Hepatocyte (in vitro differentiated cells): ENCODE measurements at regions not wholly inside any gene's neighbourhood (a gene's known extent, or its start where the extent isn't known, plus 50 kb on each side); places are given as distances from the start of the nearest gene placed in this dataset.
A peak's percentile ranks its signal among the peaks of the same experiment; 100 is the strongest.

ENCODE experiments used
- DNase-seq: peaks from one replicate; pipeline ENCODE4 v3.0.0-alpha.2; 2016; ENCODE audit warnings: low spot score
- H2AFZ ChIP-seq: fragments of 200-600 bp; sonication (generic); 2 replicates; pipeline ENCODE4 v1.6.0; 2016; ENCODE audit warnings: antibody characterized with exemption, mild to moderate bottlenecking
- H3K27ac ChIP-seq: fragments of 200-600 bp; sonication (generic); 2 replicates; pipeline ENCODE4 v1.5.1; 2016; ENCODE audit warnings: mild to moderate bottlenecking
- H3K27me3 ChIP-seq: fragments of 200-600 bp; sonication (generic); 2 replicates; pipeline ENCODE4 v1.6.1; 2016
- H3K36me3 ChIP-seq: fragments of 200-600 bp; sonication (generic); replicated peaks from 2 replicates; pipeline ENCODE4 v1.5.1; 2016; ENCODE audit warnings: low read depth; ENCODE audit not compliant: insufficient read depth
- H3K4me1 ChIP-seq: fragments of 200-600 bp; sonication (generic); 2 replicates; pipeline ENCODE4 v1.5.1; 2016; ENCODE audit warnings: mild to moderate bottlenecking, moderate library complexity; ENCODE audit not compliant: insufficient read depth
- H3K4me2 ChIP-seq: fragments of 200-600 bp; sonication (generic); 2 replicates; pipeline ENCODE4 v1.6.0; 2016
- H3K4me3 ChIP-seq: fragments of 200-600 bp; sonication (generic); 2 replicates; pipeline ENCODE4 v1.5.1; 2016; ENCODE audit warnings: mild to moderate bottlenecking
- H3K79me2 ChIP-seq: fragments of 200-600 bp; sonication (generic); 2 replicates; pipeline ENCODE4 v1.6.0; 2017; ENCODE audit warnings: mild to moderate bottlenecking
- H3K9me2 ChIP-seq: fragments of 200-600 bp; sonication (generic); replicated peaks from 2 replicates; pipeline ENCODE4 v1.6.0; 2017; ENCODE audit warnings: mild to moderate bottlenecking; ENCODE audit not compliant: insufficient read depth
- H3K9me3 ChIP-seq: fragments of 200-600 bp; sonication (generic); 2 replicates; pipeline ENCODE4 v1.5.1; 2016; ENCODE audit warnings: low read depth, mild to moderate bottlenecking
- H4K20me1 ChIP-seq: fragments of 200-600 bp; sonication (generic); 2 replicates; pipeline ENCODE4 v1.6.0; 2016; ENCODE audit warnings: mild to moderate bottlenecking; ENCODE audit not compliant: insufficient read depth, poor library complexity, severe bottlenecking
- CTCF ChIP-seq: fragments of 200-600 bp; sonication (generic); IDR thresholded peaks from 2 replicates; pipeline ENCODE4 v1.5.1; 2016; ENCODE audit warnings: antibody characterized with exemption, mild to moderate bottlenecking; ENCODE audit not compliant: poor library complexity
- EZH2 ChIP-seq: fragments of 200-600 bp; sonication (generic); IDR thresholded peaks from 2 replicates; pipeline ENCODE4 v1.6.1; 2016; ENCODE audit warnings: antibody characterized with exemption, mild to moderate bottlenecking, borderline replicate concordance
- EZH2phosphoT487 ChIP-seq: fragments of 200-600 bp; sonication (generic); IDR thresholded peaks from one replicate; pipeline ENCODE4 v1.6.1; 2018; ENCODE audit warnings: antibody characterized with exemption, mild to moderate bottlenecking, low read depth, moderate library complexity; ENCODE audit not compliant: unreplicated experiment, severe bottlenecking
- WGBS: methylation state at CpG from one replicate; pipeline ENCODE4 v1.1.6; 2016; ENCODE audit warnings: low lambda C conversion rate; ENCODE audit errors: missing lambda C conversion rate; 5-methylcytosine and 5-hydroxymethylcytosine counted together

- no peak for TF ChIP-seq EZH2
- no peak for TF ChIP-seq EZH2phosphoT487
- no peak for TF ChIP-seq CTCF
- no peaks in the 10 kb centered on the region for H4K20me1 ChIP-seq
- no peaks in the 10 kb centered on the region for H3K9me3 ChIP-seq
Observed at GRCh38 chr1:55512466-55512865, 297.3 kb upstream of the USP24 start.

GRCh38 chr1:55507578-55507931 is 292.4 kb upstream of the USP24 start:
- no peak overlapping the region for H2AFZ ChIP-seq
- H3K4me3 ChIP-seq, result no peak overlapping the region
- peak overlapping the region; percentile 24 for H3K27ac ChIP-seq
- WGBS, result 86% methylated on average over 2 of the region's 2 CpGs
- no peaks in the 10 kb centered on the region for H4K20me1 ChIP-seq
- H3K4me2 ChIP-seq, result no peak overlapping the region
- no peak for DNase-seq
- H3K4me1 ChIP-seq, result peaks cover 49% of the 10 kb centered on the region
- no peak for TF ChIP-seq EZH2phosphoT487
- no peaks in the 10 kb centered on the region for H3K79me2 ChIP-seq
- H3K9me2 ChIP-seq, result no peaks in the 10 kb centered on the region
- no peaks in the 10 kb centered on the region for H3K27me3 ChIP-seq
- no peaks in the 10 kb centered on the region for H3K36me3 ChIP-seq
- no peaks in the 10 kb centered on the region for H3K9me3 ChIP-seq

More at GRCh38 chr1:55512466-55512865, 297.3 kb upstream of the USP24 start:
- H3K4me2 ChIP-seq, result no peak overlapping the region
- no peak for DNase-seq
- no peaks in the 10 kb centered on the region for H3K79me2 ChIP-seq
- no peaks in the 10 kb centered on the region for H3K9me2 ChIP-seq
- 73% methylated on average over 2 of the region's 2 CpGs for WGBS
- H3K36me3 ChIP-seq, result no peaks in the 10 kb centered on the region
- H3K27ac ChIP-seq, result no peak overlapping the region
- no peak overlapping the region for H3K4me3 ChIP-seq
- H2AFZ ChIP-seq, result no peak overlapping the region
- no peaks in the 10 kb centered on the region for H3K27me3 ChIP-seq
- H3K4me1 ChIP-seq, result peaks cover 25% of the 10 kb centered on the region

DNA sequence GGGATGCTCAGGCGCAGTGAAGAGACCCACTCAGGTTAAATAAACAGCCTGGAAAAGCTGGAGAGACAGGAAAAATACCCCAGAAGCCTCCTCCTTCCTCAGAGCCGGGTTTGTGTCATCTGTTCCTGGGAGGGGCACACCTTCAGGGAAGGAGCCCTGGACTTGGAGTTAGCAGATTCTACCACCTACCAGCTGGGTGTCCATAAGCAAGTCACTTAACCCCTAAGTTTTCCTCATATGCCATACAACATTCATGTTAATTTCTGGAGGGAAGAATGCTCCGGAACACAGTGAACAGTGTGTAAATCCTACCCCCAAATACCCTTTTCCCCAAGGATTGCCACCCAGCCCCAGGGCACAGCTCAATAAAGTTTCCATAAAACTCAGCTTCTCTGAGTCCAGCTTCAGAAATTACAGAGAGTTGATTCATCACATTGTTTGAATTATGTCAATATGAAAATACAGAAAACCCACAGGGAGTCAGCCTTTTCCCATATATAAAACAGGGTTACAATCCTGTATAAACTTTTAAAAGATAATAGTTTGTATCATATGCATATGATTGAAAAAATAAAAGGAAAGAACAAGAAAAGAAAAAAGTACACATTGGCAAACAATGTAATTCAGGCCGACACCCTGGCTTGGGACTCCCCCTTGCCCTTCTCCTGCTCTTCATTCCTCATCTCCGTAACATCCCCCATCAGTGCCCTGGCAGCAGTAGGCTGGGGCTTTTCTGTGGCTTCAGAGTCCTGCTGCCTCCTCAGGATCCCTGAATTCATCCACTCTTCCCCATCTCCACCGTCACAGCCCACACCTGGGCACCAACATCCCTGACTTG is 291.8 kb upstream of the USP24 start:
- Histone ChIP-seq H3K36me3 (no peaks in the 10 kb centered on the region), H3K79me2 (no peaks in the 10 kb centered on the region), H2AFZ (no peak overlapping the region), H3K9me2 (no peaks in the 10 kb centered on the region), H3K27ac (peak overlapping the region; percentile 24), H3K27me3 (no peaks in the 10 kb centered on the region), H3K9me3 (no peaks in the 10 kb centered on the region), H3K4me1 (peaks cover 43% of the 10 kb centered on the region), H3K4me2 (no peak overlapping the region), H4K20me1 (no peaks in the 10 kb centered on the region), H3K4me3 (no peak overlapping the region)
- DNase-seq, result no peak
- 67% methylated on average over 6 of the region's 6 CpGs for WGBS
- no peak for TF ChIP-seq EZH2phosphoT487
- TF ChIP-seq CTCF, result peak; percentile 19

DNA sequence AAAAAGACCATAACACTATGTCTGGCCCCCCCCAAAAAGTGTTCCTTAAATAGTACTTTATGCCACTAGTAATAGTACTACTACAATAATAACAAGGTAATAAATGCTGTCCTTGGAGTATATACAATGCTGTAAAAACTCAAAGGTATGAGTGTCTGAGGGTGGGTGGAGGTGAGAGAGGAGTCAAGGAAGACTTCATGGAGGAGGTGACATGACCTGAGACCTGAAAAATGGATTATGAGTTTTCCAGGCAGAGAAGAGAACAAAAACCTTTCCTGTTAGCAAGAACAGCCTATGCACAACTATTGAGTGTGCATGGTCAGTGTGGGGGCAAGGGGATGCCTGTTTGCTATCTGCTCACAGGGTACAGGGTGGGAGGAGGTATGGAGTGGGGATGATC is 290.2 kb upstream of the USP24 start:
- Histone ChIP-seq H3K27me3 (no peaks in the 10 kb centered on the region), H3K79me2 (no peaks in the 10 kb centered on the region), H2AFZ (no peak overlapping the region), H3K4me3 (no peak overlapping the region), H3K4me2 (no peak overlapping the region), H3K9me3 (no peaks in the 10 kb centered on the region), H4K20me1 (no peaks in the 10 kb centered on the region), H3K9me2 (no peaks in the 10 kb centered on the region), H3K36me3 (no peaks in the 10 kb centered on the region), H3K4me1 (peaks cover 41% of the 10 kb centered on the region), H3K27ac (peak overlapping the region; percentile 83)
- DNase-seq, result no peak
- no peak for TF ChIP-seq CTCF
- no peak for TF ChIP-seq EZH2phosphoT487
- no peak for TF ChIP-seq EZH2
